HG03439 (cell line): ENCODE measurements at regions not wholly inside any gene's neighbourhood (a gene's known extent, or its start where the extent isn't known, plus 50 kb on each side); places are given as distances from the start of the nearest gene placed in this dataset.

Experiments
- ATAC-seq: cut with Tn5 transposase; IDR thresholded peaks from one replicate; pipeline ENCODE4 v1.9.1; 2021; ENCODE audit warnings: mild to moderate bottlenecking, moderate library complexity; ENCODE audit not compliant: unreplicated experiment

GRCh38 chr5:28517691-28518090 lies 1479.3 kb upstream of the CDH9 start:
- ATAC-seq = no peak

- no peak for ATAC-seq
These were observed 1478.3 kb upstream of the CDH9 start for GRCh38 chr5:28516722-28517121.

GRCh38 chr5:28512648-28513047 lies 1474.3 kb upstream of the CDH9 start:
- no peak for ATAC-seq

GRCh38 chr5:28505121-28505520 lies 1466.7 kb upstream of the CDH9 start:
- no peak for ATAC-seq

- no peak for ATAC-seq
These were observed 1462.1 kb upstream of the CDH9 start for GRCh38 chr5:28500511-28500910.

GRCh38 chr5:28499766-28500290 lies 1461.4 kb upstream of the CDH9 start:
- no peak for ATAC-seq

- ATAC-seq = no peak
These were observed 1457.5 kb upstream of the CDH9 start for GRCh38 chr5:28495876-28496275.

GRCh38 chr5:28493456-28493855 lies 1455.1 kb upstream of the CDH9 start:
- ATAC-seq = no peak

- no peak for ATAC-seq
These were observed 1450.4 kb upstream of the CDH9 start for GRCh38 chr5:28488752-28489151.

GRCh38 chr5:28483327-28484025 lies 1445.1 kb upstream of the CDH9 start:
- ATAC-seq = no peak

GRCh38 chr5:28473531-28474107 lies 1435.2 kb upstream of the CDH9 start:
- ATAC-seq = no peak

GRCh38 chr5:28468166-28468565 lies 1429.8 kb upstream of the CDH9 start:
- ATAC-seq = no peak

- ATAC-seq = no peak
These were observed 1425.3 kb upstream of the CDH9 start for GRCh38 chr5:28463728-28464127.

- ATAC-seq = no peak
These were observed 1413.1 kb upstream of the CDH9 start for GRCh38 chr5:28451483-28451882.

- ATAC-seq = no peak
These were observed 1412.6 kb upstream of the CDH9 start for GRCh38 chr5:28450997-28451396.

- ATAC-seq = no peak
These were observed 1410.4 kb upstream of the CDH9 start for GRCh38 chr5:28448791-28449190.

GRCh38 chr5:28430565-28431178 lies 1392.3 kb upstream of the CDH9 start:
- ATAC-seq = no peak

GRCh38 chr5:28421141-28421540 lies 1382.8 kb upstream of the CDH9 start:
- no peak for ATAC-seq

GRCh38 chr5:28415791-28416443 lies 1377.5 kb upstream of the CDH9 start:
- ATAC-seq = no peak

GRCh38 chr5:28414619-28415018 lies 1376.2 kb upstream of the CDH9 start:
- ATAC-seq = no peak

- ATAC-seq = no peak
These were observed 1370.3 kb upstream of the CDH9 start for GRCh38 chr5:28408651-28409050.

- no peak for ATAC-seq
These were observed 1369.8 kb upstream of the CDH9 start for GRCh38 chr5:28408186-28408585.
